ENCODE measurements at regions not wholly inside any gene's neighbourhood (a gene's known extent, or its start where the extent isn't known, plus 50 kb on each side); places are given as distances from the start of the nearest gene placed in this dataset.

- Histone ChIP-seq H3K27ac (no peak overlapping the region), H3K27me3 (no peaks in the 10 kb centered on the region), H3K4me3 (no peak overlapping the region), H3K4me1 (no peaks in the 10 kb centered on the region), H3K9me3 (no peaks in the 10 kb centered on the region), H3K36me3 (no peaks in the 10 kb centered on the region)
- no peak for TF ChIP-seq POLR2A (IDR thresholded peaks at IDR 0.05)
- TF ChIP-seq CTCF (IDR thresholded peaks at IDR 0.05): no peak
- ATAC-seq (no peak), DNase-seq (no peak)
- WGBS (ENCODE audit: insufficient coverage, low coverage, low lambda C conversion rate, missing lambda C conversion rate): 87% methylated on average over 2 of the region's 2 CpGs
- intact Hi-C loops (cut with DNase I): no loop called here
These were observed 846.6 kb downstream of the NR2F1-AS1 start for GRCh38 chr5:92734211-92734940.

GRCh38 chr5:92730486-92730885 lies 850.5 kb downstream of the NR2F1-AS1 start:
- TF ChIP-seq CTCF (IDR thresholded peaks at IDR 0.05): no peak
- TF ChIP-seq POLR2A (IDR thresholded peaks at IDR 0.05): no peak
- intact Hi-C loops (cut with DNase I): no loop called here
- ATAC-seq: no peak
- H3K27ac ChIP-seq: no peak overlapping the region
- no peak for DNase-seq
- no peaks in the 10 kb centered on the region for H3K9me3 ChIP-seq
- no peaks in the 10 kb centered on the region for H3K27me3 ChIP-seq
- 41% methylated on average over 1 of the region's 1 CpG for WGBS (ENCODE audit: insufficient coverage, low coverage, low lambda C conversion rate, missing lambda C conversion rate)
- H3K36me3 ChIP-seq: no peaks in the 10 kb centered on the region
- H3K4me1 ChIP-seq: no peaks in the 10 kb centered on the region
- H3K4me3 ChIP-seq: no peak overlapping the region

- intact Hi-C loops (cut with DNase I): no loop called here
- no peak for TF ChIP-seq CTCF (IDR thresholded peaks at IDR 0.05)
- no peak for TF ChIP-seq POLR2A (IDR thresholded peaks at IDR 0.05)
- ATAC-seq: no peak
These were observed 851.9 kb downstream of the NR2F1-AS1 start for GRCh38 chr5:92729088-92729487.

GRCh38 chr5:92715946-92716520 lies 865.0 kb downstream of the NR2F1-AS1 start:
- no peak for TF ChIP-seq POLR2A (IDR thresholded peaks at IDR 0.05)
- no peak for TF ChIP-seq CTCF (IDR thresholded peaks at IDR 0.05)
- Histone ChIP-seq H3K4me3 (no peak overlapping the region), H3K9me3 (no peaks in the 10 kb centered on the region), H3K27ac (no peak overlapping the region), H3K27me3 (no peaks in the 10 kb centered on the region), H3K4me1 (no peaks in the 10 kb centered on the region), H3K36me3 (no peaks in the 10 kb centered on the region)
- intact Hi-C loops (cut with DNase I): no loop called here
- ATAC-seq: no peak
- no peak for DNase-seq
- 70% methylated on average over 5 of the region's 5 CpGs for WGBS (ENCODE audit: insufficient coverage, low coverage, low lambda C conversion rate, missing lambda C conversion rate)

More at GRCh38 chr5:92729088-92729487, 851.9 kb downstream of the NR2F1-AS1 start:
- H3K4me3 ChIP-seq: no peak overlapping the region
- no peak overlapping the region for H3K27ac ChIP-seq
- no peak for DNase-seq
- H3K4me1 ChIP-seq: no peaks in the 10 kb centered on the region
- no peaks in the 10 kb centered on the region for H3K27me3 ChIP-seq
- 96% methylated on average over 4 of the region's 5 CpGs for WGBS (ENCODE audit: insufficient coverage, low coverage, low lambda C conversion rate, missing lambda C conversion rate)
- H3K36me3 ChIP-seq: no peaks in the 10 kb centered on the region
- H3K9me3 ChIP-seq: no peaks in the 10 kb centered on the region
